ENCODE measurements at regions not wholly inside any gene's neighbourhood (a gene's known extent, or its start where the extent isn't known, plus 50 kb on each side); places are given as distances from the start of the nearest gene placed in this dataset.
"Not testable (repeated sequence)": the region's sequence is repeated elsewhere in the genome, so short reads cannot be mapped to it uniquely, and the experiment has no call there.

DNA sequence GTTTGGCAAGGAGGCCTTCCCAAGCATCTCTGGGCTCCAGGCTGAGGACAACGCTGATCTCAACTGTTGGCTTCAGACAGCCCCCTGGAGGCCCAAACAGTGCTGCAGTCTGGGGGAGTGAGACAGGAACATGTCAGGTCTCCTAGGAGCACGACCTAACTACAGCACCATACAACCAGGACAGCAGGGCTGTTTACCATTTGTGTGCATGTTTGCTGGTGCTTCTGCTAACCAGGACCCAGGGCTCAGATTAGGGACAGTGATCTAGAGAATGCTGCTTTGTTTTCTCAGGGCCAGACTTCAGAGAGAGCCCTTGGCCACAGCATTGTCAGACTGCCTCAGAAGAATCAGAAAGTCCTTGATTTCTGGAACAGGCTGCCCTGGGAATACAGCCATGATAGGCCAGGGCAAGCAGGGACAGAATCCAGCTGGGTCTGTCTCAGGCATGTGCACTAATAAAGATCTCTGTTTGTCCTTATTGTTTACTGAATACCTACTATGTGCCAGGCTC, 126.5 kb downstream of the VPREB1 start:
- DNase-seq (ENCODE audit: low read depth in 1 of 2, low spot score in 1 of 2): no peak

DNA sequence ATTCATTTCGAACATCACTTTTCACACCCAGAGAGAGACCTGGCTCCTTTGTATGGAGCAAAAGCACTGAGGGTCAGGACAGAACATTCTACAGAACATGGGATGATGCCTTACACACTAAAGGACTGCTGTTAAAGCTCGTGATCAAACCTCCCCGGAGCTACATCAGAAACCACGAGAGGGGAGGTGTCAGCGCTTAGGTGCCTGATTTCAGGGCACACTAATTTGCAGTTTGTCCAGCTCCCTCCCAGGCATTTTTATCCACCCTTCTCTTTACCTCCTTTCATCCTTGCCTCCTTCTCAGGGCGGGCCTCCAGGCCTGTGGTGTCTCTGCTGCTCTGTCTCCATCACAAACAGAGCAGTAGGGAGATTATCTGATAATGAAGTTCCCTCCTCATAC, 127.5 kb downstream of the VPREB1 start:
- no peak for DNase-seq (ENCODE audit: low read depth in 1 of 2, low spot score in 1 of 2)

DNA sequence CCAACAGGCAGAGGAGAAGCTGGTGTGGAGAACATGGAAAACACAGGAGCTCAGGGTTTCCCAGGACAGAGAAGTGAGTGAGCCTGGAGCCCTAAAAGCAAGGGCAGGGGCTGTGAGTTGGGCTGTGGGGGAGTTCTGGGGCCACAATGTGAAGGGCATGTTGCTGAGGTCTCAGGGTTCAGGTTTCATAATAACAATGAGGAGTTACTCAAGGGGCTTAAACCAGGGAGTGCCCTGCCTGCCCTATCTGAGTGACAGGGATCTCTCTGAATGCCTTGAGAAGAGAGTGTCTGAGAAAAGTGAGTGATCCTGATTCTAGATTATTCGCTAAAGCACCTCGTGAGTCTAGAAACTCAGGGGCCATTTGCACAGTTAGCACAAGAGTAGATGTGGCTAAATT, 129.6 kb downstream of the VPREB1 start:
- DNase-seq (ENCODE audit: low read depth in 1 of 2, low spot score in 1 of 2): no peak

DNA sequence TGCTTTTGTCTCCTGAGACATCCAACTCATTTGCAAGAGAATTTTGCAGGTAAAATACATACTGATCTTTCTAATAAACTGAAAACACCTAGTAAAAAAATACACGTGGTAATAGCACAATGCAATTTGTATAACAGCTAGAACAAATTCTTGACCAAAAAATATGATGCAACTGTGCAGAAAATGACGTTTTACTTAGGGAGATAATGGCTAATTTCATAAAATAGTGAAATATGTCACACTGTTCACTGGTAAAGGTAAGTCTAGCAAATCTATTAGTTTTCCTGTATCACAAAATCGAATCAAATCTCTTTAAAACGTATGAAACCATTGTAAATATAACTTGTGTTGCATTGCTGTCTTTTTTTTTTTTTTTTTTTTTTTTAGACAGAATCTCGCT, 130.0 kb downstream of the VPREB1 start:
- DNase-seq (ENCODE audit: low read depth in 1 of 2, low spot score in 1 of 2): no peak

DNA sequence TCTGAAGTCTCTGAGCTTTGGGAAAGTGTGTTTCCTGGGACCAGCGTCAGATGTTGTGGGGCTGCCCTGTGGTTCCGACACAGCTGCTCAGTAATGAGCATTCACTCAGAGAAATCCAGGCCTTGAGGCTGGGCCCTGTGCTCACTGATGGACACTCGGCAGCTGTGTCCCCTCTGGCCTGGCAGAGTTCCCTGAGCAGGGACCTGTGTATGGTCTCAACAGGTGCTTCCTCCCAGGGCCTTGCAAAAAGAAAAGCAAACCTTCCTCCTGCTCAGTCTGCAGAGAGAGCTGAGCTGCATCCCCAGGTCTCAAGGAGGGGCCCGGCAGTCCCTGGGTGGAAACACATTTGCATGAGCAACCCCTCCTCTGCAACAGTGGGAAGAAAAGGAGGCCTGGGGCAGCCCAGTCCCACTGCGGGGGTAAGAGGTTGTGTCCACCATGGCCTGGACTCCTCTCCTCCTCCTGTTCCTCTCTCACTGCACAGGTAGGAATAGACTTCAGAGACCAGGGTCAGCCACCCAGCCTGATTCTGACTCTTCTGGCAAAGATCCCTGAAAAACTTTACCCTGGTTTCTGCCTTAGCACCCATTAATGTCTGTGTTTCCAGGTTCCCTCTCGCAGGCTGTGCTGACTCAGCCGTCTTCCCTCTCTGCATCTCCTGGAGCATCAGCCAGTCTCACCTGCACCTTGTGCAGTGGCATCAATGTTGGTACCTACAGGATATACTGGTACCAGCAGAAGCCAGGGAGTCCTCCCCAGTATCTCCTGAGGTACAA, 131.2 kb downstream of the VPREB1 start:
- no peak for DNase-seq (ENCODE audit: low read depth in 1 of 2, low spot score in 1 of 2)

DNA sequence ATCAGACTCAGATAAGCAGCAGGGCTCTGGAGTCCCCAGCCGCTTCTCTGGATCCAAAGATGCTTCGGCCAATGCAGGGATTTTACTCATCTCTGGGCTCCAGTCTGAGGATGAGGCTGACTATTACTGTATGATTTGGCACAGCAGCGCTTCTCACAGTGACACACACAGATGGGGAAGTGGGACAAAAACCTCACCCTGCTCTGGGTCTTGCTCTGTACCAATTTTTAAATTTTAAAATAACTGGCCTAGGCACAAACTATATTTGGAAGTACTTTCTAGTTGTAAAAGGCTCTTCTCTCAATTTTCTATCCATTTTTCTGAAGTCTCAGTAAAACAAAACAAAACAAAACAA, 131.7 kb downstream of the VPREB1 start:
- no peak for DNase-seq (ENCODE audit: low read depth in 1 of 2, low spot score in 1 of 2)

DNA sequence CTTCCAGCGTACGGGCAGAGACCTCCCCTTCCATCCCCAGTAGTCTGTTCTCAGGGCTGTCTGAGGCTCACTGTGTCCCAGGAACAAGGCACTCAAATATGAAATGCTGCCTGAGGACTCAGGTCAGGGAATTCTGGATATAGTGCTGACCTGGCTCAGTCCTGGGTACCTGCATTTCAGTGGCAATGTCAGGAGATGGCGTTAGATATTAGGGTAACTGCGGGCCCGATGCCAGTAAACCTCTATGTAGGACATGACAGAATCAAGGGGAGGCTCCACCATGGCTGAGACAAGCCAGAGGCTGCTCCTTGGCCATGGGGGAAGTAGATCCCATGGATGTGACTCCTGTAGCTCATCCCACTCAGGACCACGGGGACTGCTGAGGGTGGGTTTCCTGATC, 131.7 kb downstream of the ZNF280B start:
- DNase-seq (ENCODE audit: low read depth in 1 of 2, low spot score in 1 of 2): not testable (repeated sequence)

DNA sequence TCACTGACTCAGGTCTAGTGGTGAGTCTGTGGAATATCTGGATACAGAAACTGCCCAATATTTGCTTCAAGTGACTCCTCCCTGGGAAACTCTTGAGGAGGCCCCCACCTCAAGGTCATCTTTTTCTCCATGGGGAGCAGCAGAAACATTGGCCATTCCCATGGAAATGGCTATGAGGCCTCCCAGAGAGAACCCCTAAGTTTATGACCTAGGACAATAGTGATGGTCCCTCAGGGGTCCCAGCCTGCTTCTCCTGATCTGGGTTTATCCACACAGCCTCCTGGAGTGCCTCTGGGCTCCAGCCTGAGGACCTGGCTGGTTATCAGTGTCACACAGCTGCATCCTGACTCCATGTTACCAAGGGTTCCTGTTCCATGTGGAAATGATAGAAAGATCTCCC, 131.2 kb downstream of the ZNF280B start:
- DNase-seq (ENCODE audit: low read depth in 1 of 2, low spot score in 1 of 2): no peak

DNA sequence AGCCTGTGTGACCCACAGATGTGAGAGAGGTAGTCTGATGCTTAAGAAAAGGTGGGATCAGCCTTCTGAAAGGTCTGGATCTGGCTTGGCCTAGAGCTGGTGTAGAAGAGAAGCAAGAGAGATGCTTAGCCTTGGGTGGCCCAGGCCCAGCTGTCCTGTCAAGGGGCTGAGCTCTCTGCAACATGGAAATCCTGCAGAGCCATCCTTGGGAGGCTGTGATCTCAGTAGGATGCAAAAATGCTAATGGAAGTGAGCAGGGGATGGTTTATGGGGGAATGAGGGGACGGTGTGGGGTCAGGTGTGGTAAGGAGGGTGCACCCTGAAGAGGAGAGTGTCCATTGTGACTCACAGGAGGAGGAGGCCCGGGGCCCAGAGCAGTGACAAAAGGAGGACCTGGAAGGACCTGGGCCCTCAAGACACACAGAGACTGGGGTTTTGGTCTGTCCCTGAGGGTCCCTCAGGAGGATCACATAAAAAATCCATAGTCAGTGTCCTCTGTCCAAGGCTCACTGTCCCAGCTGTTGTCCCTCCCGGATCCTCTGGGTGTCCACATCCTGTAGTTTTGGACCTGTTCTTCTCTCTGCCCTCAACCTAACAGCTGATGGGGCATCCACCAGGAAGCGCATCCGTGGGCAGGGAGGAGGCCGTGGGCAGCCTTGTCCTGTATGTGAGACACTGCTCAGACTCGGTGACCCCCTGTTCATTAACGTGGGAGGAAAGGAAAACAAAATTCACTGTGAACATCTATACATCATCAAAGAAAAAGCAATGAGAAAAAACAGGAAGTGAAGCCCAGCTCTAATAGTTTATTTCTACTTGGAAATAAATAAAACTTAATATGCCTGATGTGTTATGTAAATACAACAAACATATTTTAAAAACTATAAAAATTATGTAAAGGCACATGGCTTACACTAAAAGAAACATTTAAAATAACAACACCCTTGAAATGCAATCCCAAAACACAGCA, 129.8 kb downstream of the ZNF280B start:
- DNase-seq (ENCODE audit: low read depth in 1 of 2, low spot score in 1 of 2): no peak

DNA sequence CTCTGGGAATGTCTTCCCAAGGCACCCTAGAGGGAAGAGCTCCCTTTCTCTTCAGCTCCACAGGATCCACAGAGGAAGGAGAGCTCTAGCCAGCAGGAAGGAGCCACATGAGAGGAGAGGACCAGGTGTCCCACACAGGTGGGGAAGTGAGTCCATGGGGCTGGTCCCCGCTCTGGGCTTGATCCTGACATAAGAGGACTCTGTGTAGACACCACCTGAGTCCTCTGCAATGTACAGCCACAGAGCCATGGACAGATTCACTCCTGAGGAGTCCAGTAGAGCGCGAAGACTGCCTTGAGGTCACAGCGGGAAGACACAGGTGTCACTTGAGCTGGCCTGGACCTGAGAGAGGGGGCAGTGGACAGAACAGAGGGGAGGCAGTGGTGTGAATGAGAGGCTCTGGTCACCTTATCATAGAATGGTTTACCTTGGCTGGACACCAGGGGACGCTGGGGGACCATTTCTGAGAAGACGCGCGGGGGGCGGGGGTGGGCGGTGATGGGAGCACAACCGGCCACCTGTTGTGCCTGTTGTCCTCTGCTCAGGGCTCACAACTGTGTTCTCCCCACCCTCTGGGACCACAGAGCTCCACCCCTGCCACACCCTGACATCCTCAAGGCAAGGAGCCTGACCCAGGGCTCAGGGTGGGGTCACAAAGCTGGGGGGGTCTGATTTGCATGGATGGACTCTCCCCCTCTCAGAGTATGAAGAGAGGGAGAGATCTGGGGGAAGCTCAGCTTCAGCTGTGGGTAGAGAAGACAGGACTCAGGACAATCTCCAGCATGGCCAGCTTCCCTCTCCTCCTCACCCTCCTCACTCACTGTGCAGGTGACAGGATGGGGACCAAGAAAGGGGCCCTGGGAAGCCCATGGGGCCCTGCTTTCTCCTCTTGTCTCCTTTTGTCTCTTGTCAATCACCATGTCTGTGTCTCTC, 128.2 kb downstream of the ZNF280B start:
- DNase-seq (ENCODE audit: low read depth in 1 of 2, low spot score in 1 of 2): no peak

DNA sequence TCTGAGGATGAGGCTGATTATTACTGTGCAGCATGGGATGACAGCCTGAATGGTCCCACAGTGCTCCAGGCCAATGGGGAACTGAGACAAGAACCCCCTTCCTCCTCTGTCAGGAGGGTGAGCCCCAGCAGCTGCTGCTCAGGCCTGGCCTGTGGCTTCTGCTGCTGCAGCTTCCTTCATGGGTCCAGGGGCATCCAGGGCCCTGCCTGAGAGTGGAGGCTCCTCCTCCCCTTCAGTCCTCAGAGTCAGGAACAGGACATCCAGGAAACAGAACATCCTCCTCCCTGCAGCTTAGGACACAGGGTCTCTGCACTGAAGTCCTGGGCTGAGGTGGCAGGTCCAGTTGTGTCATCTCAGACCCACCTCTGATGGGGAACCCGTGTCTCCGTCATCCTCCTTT, 127.2 kb downstream of the ZNF280B start:
- not testable (repeated sequence) for DNase-seq (ENCODE audit: low read depth in 1 of 2, low spot score in 1 of 2)

DNA sequence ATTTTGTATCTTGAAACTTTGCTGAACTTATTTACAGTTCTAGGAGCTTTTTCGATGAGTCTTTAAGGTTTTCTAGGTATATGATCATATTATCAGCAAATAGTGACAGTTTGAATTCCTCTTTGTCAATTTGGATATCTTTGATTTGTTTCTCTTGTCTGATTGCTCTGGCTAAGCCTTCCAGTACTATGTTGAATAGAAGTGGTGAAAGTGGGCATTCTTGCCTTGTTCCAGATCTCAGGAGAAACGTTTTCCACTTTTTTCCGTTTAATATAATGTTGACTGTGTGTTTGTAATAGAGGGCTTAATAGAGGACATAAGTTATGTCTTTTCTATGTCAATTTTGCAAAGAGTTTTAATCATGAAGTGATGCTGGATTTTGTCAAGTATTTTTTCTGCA, 124.3 kb downstream of the ZNF280B start:
- no peak for DNase-seq (ENCODE audit: low read depth in 1 of 2, low spot score in 1 of 2)

DNA sequence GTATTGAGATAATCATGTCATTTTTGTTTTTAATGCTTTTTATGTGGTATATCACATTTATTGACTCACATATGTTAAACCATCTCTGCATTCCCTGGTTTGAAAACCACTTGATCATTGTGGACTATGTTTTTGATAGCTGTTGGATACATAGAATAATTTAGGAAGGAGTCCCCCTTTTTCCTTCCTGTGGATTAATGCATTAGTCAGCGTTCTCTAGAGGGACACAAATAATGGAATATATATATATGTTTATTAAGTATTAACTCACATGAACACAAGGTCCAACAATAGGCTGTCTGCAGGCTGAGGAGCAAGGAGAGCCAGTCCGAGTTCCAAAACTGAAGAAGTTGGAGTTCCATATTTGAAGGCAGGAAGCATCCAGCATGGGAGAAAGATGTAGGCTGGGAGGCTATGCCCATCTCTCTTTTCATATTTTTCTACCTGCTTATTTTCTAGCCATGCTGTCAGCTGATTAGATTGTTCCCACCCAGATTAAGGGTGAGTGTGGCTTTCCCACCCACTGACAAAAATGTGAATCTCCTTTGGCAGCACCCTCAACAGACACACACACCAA, 123.8 kb downstream of the ZNF280B start:
- no peak for DNase-seq (ENCODE audit: low read depth in 1 of 2, low spot score in 1 of 2)

DNA sequence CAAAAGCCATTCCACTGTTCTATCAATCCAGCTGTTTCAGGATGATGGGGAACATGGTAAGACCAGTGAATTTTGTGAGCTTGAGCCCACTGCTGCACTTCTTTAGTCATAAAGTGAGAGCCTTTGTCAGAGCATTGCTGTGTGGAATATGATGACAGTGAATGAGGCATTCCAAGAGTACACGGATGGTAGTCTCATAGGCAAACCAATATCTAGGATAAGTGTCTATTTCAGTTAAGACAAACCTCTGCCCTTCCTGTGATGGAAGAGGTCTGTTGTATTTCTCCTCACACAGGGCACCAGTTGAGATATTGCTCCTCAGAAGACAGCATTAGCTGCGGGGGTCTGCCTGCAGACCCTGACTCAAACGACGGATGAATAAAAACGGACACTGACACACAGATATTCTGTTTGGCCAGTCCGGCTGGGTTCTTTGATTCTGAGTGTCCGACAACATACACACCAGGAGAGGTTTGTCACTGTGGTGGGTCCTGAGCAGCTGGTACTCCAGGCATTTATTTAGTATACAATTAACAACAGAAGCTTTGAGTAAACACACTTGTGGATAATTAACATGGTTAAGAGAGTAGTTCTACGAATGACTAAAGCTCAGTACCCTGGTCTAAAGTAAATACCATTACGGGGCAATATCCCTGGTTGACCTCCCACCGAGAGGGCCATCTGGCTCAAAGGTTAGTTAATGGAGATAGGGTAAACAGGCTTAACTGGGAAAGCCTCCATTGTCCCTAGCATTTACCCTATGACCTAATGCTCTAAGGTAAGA, 121.7 kb downstream of the ZNF280B start:
- DNase-seq (ENCODE audit: low read depth in 1 of 2, low spot score in 1 of 2): no peak

DNA sequence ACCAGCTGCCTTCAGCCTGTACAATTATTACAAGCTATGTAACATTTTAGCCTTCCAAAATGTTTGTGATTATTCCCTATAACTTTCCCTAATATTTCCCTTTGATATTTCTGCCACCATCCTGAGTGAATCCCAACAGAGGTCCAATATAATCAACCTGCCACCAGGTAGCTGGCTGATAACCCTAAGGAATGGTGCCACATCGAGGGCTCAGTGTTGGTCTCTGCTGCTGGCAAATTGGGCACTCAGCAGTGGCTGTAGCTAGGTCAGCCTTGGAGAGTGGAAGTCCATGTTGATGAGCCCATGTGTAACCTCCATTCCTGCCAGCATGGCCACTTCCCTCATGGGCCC, 121.2 kb downstream of the ZNF280B start:
- no peak for DNase-seq (ENCODE audit: low read depth in 1 of 2, low spot score in 1 of 2)

DNA sequence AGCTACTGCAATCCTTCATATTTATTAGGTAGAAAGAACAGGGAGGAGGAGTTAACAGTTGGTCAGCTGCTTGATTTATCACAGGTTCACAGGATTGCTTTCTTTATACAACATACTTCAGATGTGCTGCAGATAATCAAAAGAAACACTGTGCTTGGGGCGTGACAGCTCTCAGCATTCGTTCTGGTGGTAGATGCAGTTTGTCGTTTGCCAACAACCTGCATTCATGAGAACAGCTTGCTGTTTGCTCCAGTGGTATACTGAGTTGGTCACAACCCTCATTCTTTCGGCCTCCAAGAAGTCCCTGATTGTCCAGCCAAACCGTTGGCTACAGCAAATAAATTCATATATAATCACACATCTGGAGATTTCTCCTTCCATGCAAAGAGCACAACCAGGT, 120.5 kb downstream of the ZNF280B start:
- no peak for DNase-seq (ENCODE audit: low read depth in 1 of 2, low spot score in 1 of 2)

DNA sequence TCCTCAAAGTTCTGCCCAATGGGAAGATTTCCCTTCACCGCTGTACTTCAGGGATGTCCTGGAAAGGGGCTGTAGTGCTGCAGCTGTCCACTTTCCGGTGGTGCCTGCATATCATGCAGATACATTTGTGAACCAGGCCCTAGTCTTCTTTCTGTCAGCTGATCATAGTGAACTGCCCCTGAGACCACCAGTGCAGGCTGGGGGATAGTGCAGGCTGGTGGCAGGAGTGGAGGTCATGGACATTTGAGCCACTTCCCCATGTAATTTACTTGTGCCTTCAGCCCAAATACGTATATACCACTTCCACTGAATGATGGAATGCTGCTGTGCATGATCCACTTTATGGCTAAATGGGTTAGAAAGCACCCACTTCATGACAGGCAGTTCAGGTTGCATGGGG, 120.0 kb downstream of the ZNF280B start:
- no peak for DNase-seq (ENCODE audit: low read depth in 1 of 2, low spot score in 1 of 2)

DNA sequence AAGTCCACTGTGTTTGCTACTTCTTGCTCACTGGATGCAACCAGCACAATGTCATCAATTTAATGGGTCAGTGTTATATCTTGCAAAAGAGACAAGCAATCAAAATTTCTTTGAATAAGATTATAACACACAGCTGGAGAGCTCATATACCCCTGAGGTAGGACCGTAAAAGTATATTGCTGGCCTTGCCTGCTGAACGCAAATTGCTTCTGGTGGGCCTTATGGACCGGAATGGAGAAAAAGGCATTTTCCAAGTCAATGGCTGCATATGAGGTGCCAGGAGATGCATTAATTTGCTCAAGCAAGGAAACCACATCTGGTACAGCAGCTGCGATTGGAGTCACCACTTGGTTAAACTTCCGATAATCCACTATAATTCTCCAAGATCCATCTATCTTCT, 119.1 kb downstream of the ZNF280B start:
- no peak for DNase-seq (ENCODE audit: low read depth in 1 of 2, low spot score in 1 of 2)

DNA sequence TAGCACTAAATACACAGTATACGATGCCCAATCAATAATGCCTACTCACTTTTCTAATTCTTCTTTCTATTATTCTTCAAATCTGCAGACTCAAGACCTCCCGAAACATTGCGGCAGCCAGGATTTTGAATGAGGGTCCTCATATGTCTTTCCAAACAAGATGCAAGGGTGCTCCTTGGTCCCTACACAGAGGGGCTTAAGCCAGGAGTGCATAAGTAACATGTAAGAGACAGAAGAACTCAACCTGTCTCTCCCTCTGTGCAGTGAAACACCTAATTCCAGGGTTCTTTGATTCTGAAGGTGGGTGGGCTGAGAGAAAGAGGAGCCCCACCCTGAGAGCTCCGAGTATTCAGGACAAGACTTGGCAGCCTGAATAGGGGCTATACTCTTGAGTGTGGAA, 117.6 kb downstream of the ZNF280B start:
- no peak for DNase-seq (ENCODE audit: low read depth in 1 of 2, low spot score in 1 of 2)

DNA sequence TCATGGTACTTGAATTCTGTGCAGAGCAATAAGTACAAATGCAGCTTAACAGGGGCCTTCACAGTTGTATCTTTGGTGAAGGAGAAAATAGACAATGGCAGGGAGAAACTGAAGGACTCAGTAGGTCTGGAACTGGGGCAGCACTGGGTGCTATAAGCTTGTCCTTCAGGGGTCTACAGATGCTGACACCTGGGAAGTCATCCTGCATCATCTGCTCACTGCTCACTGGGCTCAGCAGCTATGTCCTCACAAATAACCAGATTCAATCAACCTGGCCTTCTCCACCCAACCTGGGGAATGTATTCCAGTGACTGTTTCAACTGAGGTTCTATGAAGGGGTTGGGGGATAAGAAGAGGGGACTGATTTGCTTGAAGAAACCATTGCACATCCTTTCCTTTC, 117.0 kb downstream of the ZNF280B start:
- no peak for DNase-seq (ENCODE audit: low read depth in 1 of 2, low spot score in 1 of 2)

Data from activated CD4-positive, alpha-beta T cell treated with anti-CD3 and anti-CD28 coated beads, Interleukin-2, amount 50 U/mL, for 24 hours (primary cell).